H9 (cell line): ENCODE measurements at regions not wholly inside any gene's neighbourhood (a gene's known extent, or its start where the extent isn't known, plus 50 kb on each side); places are given as distances from the start of the nearest gene placed in this dataset.

Experiments
- DNase-seq: peaks from one replicate; pipeline ENCODE4 v3.0.0-alpha.2; 2017
- H2AFZ ChIP-seq: one replicate; pipeline ENCODE4 v1.6.1; 2013; ENCODE audit warnings: mild to moderate bottlenecking, low read length, control low read depth, moderate library complexity
- H2AK5ac ChIP-seq: 2 replicates; pipeline ENCODE4 v1.6.1; 2013; ENCODE audit warnings: low read length, control low read depth, mixed read lengths; ENCODE audit not compliant: insufficient read length
- H2BK120ac ChIP-seq: one replicate; pipeline ENCODE4 v1.6.1; 2013; ENCODE audit warnings: low read depth, mild to moderate bottlenecking, low read length, control low read depth, inconsistent platforms; ENCODE audit not compliant: poor library complexity, severe bottlenecking
- H2BK12ac ChIP-seq: 2 replicates; pipeline ENCODE4 v1.6.1; 2013; ENCODE audit warnings: low read length, control low read depth, mixed read lengths, low read depth; ENCODE audit not compliant: insufficient read length
- H2BK15ac ChIP-seq: 2 replicates; pipeline ENCODE4 v1.6.1; 2013; ENCODE audit warnings: low read depth, low read length, control low read depth
- H2BK20ac ChIP-seq: one replicate; pipeline ENCODE4 v1.6.1; 2013; ENCODE audit warnings: low read depth, mild to moderate bottlenecking, low read length, control low read depth, inconsistent platforms; ENCODE audit not compliant: poor library complexity, severe bottlenecking
- H2BK5ac ChIP-seq: 2 replicates; pipeline ENCODE4 v1.6.1; 2013; ENCODE audit warnings: low read length, control low read depth, mixed read lengths; ENCODE audit not compliant: insufficient read length
- H3K14ac ChIP-seq: 2 replicates; pipeline ENCODE4 v1.6.1; 2013; ENCODE audit warnings: low read length, control low read depth; ENCODE audit not compliant: insufficient read depth
- H3K18ac ChIP-seq: 2 replicates; pipeline ENCODE4 v1.6.1; 2013; ENCODE audit warnings: low read depth, mild to moderate bottlenecking, mixed read lengths, low read length, control low read depth; ENCODE audit not compliant: insufficient read length
- H3K23ac ChIP-seq: 2 replicates; pipeline ENCODE4 v1.6.1; 2013; ENCODE audit warnings: low read length, control low read depth, mixed read lengths, low read depth; ENCODE audit not compliant: insufficient read length
- H3K23me2 ChIP-seq: 2 replicates; pipeline ENCODE4 v1.6.1; 2013; ENCODE audit warnings: low read depth, mild to moderate bottlenecking, mixed read lengths, low read length, control low read depth; ENCODE audit not compliant: insufficient read length, poor library complexity, severe bottlenecking
- H3K27ac ChIP-seq: 2 replicates; pipeline ENCODE4 v1.5.1; 2013; ENCODE audit warnings: low read length, control low read depth, mixed read lengths, low read depth; ENCODE audit not compliant: insufficient read length
- H3K27me3 ChIP-seq: 2 replicates; pipeline ENCODE4 v1.6.1; 2013; ENCODE audit warnings: low read length, control low read depth, inconsistent platforms; ENCODE audit not compliant: insufficient read depth
- H3K4ac ChIP-seq: 2 replicates; pipeline ENCODE4 v1.6.1; 2013; ENCODE audit warnings: low read depth, mild to moderate bottlenecking, control low read depth, inconsistent platforms, low read length, moderate library complexity
- H3K4me1 ChIP-seq: 2 replicates; pipeline ENCODE4 v1.6.1; 2013; ENCODE audit warnings: low read length, control low read depth, inconsistent platforms; ENCODE audit not compliant: insufficient read depth
- H3K4me2 ChIP-seq: 2 replicates; pipeline ENCODE4 v1.6.1; 2013; ENCODE audit warnings: low read length, control low read depth, mixed read lengths; ENCODE audit not compliant: insufficient read length, insufficient read depth
- H3K56ac ChIP-seq: 2 replicates; pipeline ENCODE4 v1.6.1; 2013; ENCODE audit warnings: low read depth, mild to moderate bottlenecking, mixed read lengths, low read length, control low read depth; ENCODE audit not compliant: insufficient read length
- H3K79me1 ChIP-seq: 2 replicates; pipeline ENCODE4 v1.6.1; 2013; ENCODE audit warnings: low read depth, mild to moderate bottlenecking, moderate library complexity, low read length, control low read depth, inconsistent platforms; ENCODE audit not compliant: insufficient read depth, poor library complexity, severe bottlenecking
- H3K79me2 ChIP-seq: 2 replicates; pipeline ENCODE4 v1.6.1; 2013; ENCODE audit warnings: low read length, control low read depth, inconsistent platforms; ENCODE audit not compliant: insufficient read depth
- H3K9ac ChIP-seq: 2 replicates; pipeline ENCODE4 v1.6.1; 2013; ENCODE audit warnings: low read length, control low read depth, mixed read lengths; ENCODE audit not compliant: insufficient read length; ENCODE audit errors: extremely low read depth
- H3K9me3 ChIP-seq: one replicate; pipeline ENCODE4 v1.6.1; 2013; ENCODE audit warnings: low read depth, low read length, inconsistent platforms; ENCODE audit not compliant: control insufficient read depth
- H3T11ph ChIP-seq: one replicate; pipeline ENCODE4 v1.6.1; 2013; ENCODE audit warnings: mild to moderate bottlenecking, low read length, control low read depth, inconsistent platforms
- H4K20me1 ChIP-seq: one replicate; pipeline ENCODE4 v1.6.1; 2013; ENCODE audit not compliant: control insufficient read depth, insufficient read length, insufficient read depth
- H4K5ac ChIP-seq: 2 replicates; pipeline ENCODE4 v1.6.1; 2013; ENCODE audit warnings: low read depth, mild to moderate bottlenecking, mixed read lengths, low read length, control low read depth; ENCODE audit not compliant: insufficient read length
- H4K8ac ChIP-seq: replicated peaks from 2 replicates; pipeline ENCODE4 v1.6.1; 2013; ENCODE audit warnings: low read length, control low read depth, mixed read lengths, low read depth; ENCODE audit not compliant: insufficient read length
- H4K91ac ChIP-seq: 2 replicates; pipeline ENCODE4 v1.6.1; 2013; ENCODE audit warnings: low read depth, mild to moderate bottlenecking, moderate library complexity, mixed read lengths, low read length, control low read depth; ENCODE audit not compliant: insufficient read length
- H3K27ac Mint-ChIP-seq, 3 experiments: 2 replicates in 2 of 3; 3 replicates in 1 of 3; pipeline ENCODE4 v1.8.0; 2020 to 2021; ENCODE audit warnings: mixed read lengths in 3 of 3, mild to moderate bottlenecking in 1 of 3, moderate library complexity in 1 of 3
- H3K27me3 Mint-ChIP-seq: 2 replicates; pipeline ENCODE4 v1.8.0; 2021; ENCODE audit warnings: low read depth, mild to moderate bottlenecking, moderate library complexity, mixed read lengths
- H3K36me3 Mint-ChIP-seq, 3 experiments: 2 replicates in 2 of 3; 3 replicates in 1 of 3; pipeline ENCODE4 v1.8.0; 2020 to 2021; ENCODE audit warnings: low read depth in 3 of 3, mixed read lengths in 3 of 3; ENCODE audit not compliant: insufficient read depth in 1 of 3
- H3K4me1 Mint-ChIP-seq, 2 experiments: 2 replicates each; pipeline ENCODE4 v1.8.0; 2020; ENCODE audit warnings: mixed read lengths in 2 of 2
- H3K4me3 Mint-ChIP-seq, 2 experiments: 2 replicates in 1 of 2; 3 replicates in 1 of 2; pipeline ENCODE4 v1.8.0; 2020 to 2021; ENCODE audit warnings: mild to moderate bottlenecking in 2 of 2, mixed read lengths in 2 of 2, moderate library complexity in 1 of 2
- H3K9me3 Mint-ChIP-seq, 2 experiments: 2 replicates in 1 of 2; 3 replicates in 1 of 2; pipeline ENCODE4 v1.8.0; 2020; ENCODE audit warnings: mild to moderate bottlenecking in 2 of 2, mixed read lengths in 2 of 2, moderate library complexity in 1 of 2
- WGBS: extraction: QIAGEN DNeasy Blood & Tissue Kit; methylation state at CpG from one replicate; pipeline ENCODE4 v1.1.7; 2013; ENCODE audit warnings: missing lambda C conversion rate, low lambda C conversion rate, mixed read lengths; ENCODE audit not compliant: insufficient read length; ENCODE audit errors: extremely low coverage; 5-methylcytosine and 5-hydroxymethylcytosine counted together
- TF ChIP-seq, protein P1 (sequence below): fragments of 200-600 bp; sonication (generic); conservative IDR thresholded peaks from 3 replicates; pipeline ENCODE4 v1.8.0; 2021; ENCODE audit warnings: antibody characterized with exemption, mild to moderate bottlenecking

DNA sequence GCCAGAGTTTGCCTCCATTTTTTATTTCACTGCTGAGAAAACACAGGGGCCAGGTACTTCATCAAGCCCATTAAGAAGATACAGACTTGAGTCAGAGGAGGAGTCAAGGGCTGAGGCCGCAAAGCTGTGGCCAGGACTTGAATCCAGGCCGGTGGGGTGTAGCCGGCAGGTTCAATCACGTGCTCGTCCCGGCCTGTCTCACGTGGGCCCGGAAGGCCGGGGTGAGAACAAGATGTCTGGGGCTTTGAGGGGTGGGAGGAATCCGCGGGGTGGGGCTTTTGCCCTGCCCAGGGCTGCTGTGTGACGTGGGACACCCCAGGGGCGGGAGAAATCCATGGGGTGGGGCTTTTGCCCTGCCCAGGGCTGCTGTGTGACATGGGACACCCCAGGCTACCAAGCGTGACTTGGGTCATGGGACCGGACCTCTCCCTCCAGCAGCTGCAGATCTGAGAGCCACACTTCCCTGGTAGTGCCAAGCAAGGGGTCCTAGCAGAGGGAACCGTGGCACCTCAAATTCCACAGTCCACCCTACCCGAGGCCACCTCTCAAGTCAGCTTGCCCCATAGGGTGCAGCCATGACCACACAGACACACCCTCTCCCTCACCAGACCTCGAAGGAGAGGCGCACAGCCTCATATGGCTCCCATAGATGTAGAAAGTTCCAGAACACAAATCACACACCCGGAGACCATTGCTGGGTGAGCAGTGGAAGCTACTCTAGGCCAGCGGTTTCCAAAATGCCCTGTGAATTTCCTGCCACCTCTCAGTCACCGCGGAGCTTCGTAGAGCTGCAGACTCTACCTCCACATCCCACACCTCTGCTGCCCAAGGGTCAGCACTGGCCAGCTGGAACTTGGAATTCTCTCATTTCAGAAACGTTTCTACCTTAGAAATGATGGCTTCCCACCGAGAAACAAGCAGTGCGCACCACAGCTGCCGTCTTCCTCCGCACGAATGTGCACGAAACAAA is 156.1 kb downstream of the DLL1 start:
- H3K18ac ChIP-seq = no peak overlapping the region
- peaks cover 7 to 24% (median 11%) of the 10 kb centered on the region in 3 experiments for H3K36me3 Mint-ChIP-seq
- no peak overlapping the region for H4K91ac ChIP-seq
- H3K27me3 ChIP-seq = no peaks in the 10 kb centered on the region
- no peak overlapping the region for H2AFZ ChIP-seq
- no peak overlapping the region for H3K4me3 Mint-ChIP-seq
- H3K79me2 ChIP-seq = no peaks in the 10 kb centered on the region
- H3T11ph ChIP-seq = no peak overlapping the region
- H2AK5ac ChIP-seq = no peak overlapping the region
- TF ChIP-seq, protein P1, sequence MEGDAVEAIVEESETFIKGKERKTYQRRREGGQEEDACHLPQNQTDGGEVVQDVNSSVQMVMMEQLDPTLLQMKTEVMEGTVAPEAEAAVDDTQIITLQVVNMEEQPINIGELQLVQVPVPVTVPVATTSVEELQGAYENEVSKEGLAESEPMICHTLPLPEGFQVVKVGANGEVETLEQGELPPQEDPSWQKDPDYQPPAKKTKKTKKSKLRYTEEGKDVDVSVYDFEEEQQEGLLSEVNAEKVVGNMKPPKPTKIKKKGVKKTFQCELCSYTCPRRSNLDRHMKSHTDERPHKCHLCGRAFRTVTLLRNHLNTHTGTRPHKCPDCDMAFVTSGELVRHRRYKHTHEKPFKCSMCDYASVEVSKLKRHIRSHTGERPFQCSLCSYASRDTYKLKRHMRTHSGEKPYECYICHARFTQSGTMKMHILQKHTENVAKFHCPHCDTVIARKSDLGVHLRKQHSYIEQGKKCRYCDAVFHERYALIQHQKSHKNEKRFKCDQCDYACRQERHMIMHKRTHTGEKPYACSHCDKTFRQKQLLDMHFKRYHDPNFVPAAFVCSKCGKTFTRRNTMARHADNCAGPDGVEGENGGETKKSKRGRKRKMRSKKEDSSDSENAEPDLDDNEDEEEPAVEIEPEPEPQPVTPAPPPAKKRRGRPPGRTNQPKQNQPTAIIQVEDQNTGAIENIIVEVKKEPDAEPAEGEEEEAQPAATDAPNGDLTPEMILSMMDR = no peak
- H3K4me1 ChIP-seq = no peaks in the 10 kb centered on the region
- H2BK12ac ChIP-seq = no peak overlapping the region
- no peaks in the 10 kb centered on the region for H3K23me2 ChIP-seq
- H2BK15ac ChIP-seq = no peak overlapping the region
- no peak overlapping the region for H3K4ac ChIP-seq
- no peaks in the 10 kb centered on the region for H3K79me1 ChIP-seq
- H3K4me1 Mint-ChIP-seq = peaks cover 0 to 5% of the 10 kb centered on the region in 2 experiments; a peak in 3 of 4 replicates
- H3K27ac Mint-ChIP-seq = peak overlapping the region in 1 of 3 experiments; percentile 77; a peak in 1 of 7 replicates
- no peak overlapping the region for H2BK20ac ChIP-seq
- H3K56ac ChIP-seq = no peak overlapping the region
- no peaks in the 10 kb centered on the region for H4K20me1 ChIP-seq
- H2BK5ac ChIP-seq = no peak overlapping the region
- WGBS = no CpG with 5 or more reads among the region's 31 CpGs
- H4K8ac ChIP-seq = no peak overlapping the region
- no peak overlapping the region for H3K23ac ChIP-seq
- H3K9ac ChIP-seq = no peak overlapping the region
- H3K27ac ChIP-seq = no peak overlapping the region
- peaks cover 25 to 33% of the 10 kb centered on the region in 2 experiments for H3K9me3 Mint-ChIP-seq
- H4K5ac ChIP-seq = no peak overlapping the region
- H3K27me3 Mint-ChIP-seq = peaks cover 17% of the 10 kb centered on the region
- DNase-seq = no peak
- no peak overlapping the region for H3K4me2 ChIP-seq
- no peak overlapping the region for H3K14ac ChIP-seq
- H2BK120ac ChIP-seq = no peak overlapping the region
- no peaks in the 10 kb centered on the region for H3K9me3 ChIP-seq
